ENCODE measurements at regions not wholly inside any gene's neighbourhood (a gene's known extent, or its start where the extent isn't known, plus 50 kb on each side); places are given as distances from the start of the nearest gene placed in this dataset.
A peak's percentile ranks its signal among the peaks of the same experiment; 100 is the strongest.
"Not testable (repeated sequence)": the region's sequence is repeated elsewhere in the genome, so short reads cannot be mapped to it uniquely, and the experiment has no call there.

DNA sequence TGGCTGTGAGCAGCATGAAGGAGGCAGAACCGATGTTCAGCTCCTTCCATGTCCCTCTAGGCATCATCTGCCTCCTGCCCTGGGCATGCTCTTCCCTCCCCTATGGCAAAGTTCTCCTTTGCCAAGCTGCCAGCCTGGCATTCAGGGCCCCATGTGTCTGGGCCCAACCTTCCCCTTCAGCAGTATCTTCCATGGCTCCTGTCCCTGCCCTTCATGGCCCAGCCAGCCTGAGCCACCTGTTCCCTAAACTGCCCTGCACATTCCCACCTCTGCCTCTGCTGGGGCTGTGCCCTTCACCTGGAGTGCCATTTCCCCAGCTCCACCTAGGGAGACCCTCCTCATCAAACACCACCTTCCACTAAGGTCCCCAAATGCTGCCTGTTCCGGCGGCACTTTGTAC is 74.0 kb upstream of the TCL1A start:
- no peak overlapping the region for H3K4me2 ChIP-seq (ENCODE audit: low read depth, low read length, poor library complexity, severe bottlenecking)
- H3K9me2 ChIP-seq (replicated peaks; ENCODE audit: insufficient read depth, low read length) = no peaks in the 10 kb centered on the region
- H3K27ac ChIP-seq (ENCODE audit: low read length) = no peak overlapping the region
- no peaks in the 10 kb centered on the region for H3K36me3 ChIP-seq (ENCODE audit: insufficient read depth, low read length)
- no peak overlapping the region for H3K4me3 ChIP-seq (ENCODE audit: low read length)
- H3K9ac ChIP-seq (ENCODE audit: low read length) = no peak overlapping the region
- H3K79me2 ChIP-seq (ENCODE audit: low read length) = no peaks in the 10 kb centered on the region
- H2AFZ ChIP-seq (ENCODE audit: low read length) = no peak overlapping the region
- DNase-seq = no peak
- no peaks in the 10 kb centered on the region for H3K4me1 ChIP-seq (ENCODE audit: low read length)
- no peaks in the 10 kb centered on the region for H4K20me1 ChIP-seq (ENCODE audit: insufficient read depth, low read depth, low read length)
- H3K27me3 ChIP-seq (ENCODE audit: low read length) = no peaks in the 10 kb centered on the region
- no peaks in the 10 kb centered on the region for H3K9me3 ChIP-seq (ENCODE audit: low read length)

DNA sequence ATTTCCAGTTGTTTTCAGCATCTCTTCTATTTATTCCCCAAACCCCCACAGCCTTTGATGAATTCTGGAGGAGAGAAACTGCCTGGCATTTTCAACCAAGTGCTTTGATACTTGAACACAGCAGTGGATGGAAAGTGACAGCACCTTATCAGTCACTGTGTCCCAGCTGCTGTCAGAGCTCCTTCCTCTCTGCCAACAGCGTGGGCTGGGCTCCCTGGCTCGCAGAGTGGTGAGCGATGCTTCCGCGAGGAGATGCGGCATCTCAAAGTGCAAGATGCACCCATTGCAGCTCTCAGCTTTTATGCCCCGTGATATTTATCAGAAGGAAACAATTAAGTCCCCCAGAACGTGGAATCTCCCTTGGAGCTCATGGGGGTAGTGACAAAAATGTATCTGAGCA is 72.6 kb upstream of the TCL1A start:
- Histone ChIP-seq H3K79me2 (ENCODE audit: low read length) (no peaks in the 10 kb centered on the region), H4K20me1 (ENCODE audit: insufficient read depth, low read depth, low read length) (no peaks in the 10 kb centered on the region), H3K36me3 (ENCODE audit: insufficient read depth, low read length) (no peaks in the 10 kb centered on the region), H3K9ac (ENCODE audit: low read length) (no peak overlapping the region), H3K4me3 (ENCODE audit: low read length) (no peak overlapping the region), H3K4me1 (ENCODE audit: low read length) (no peaks in the 10 kb centered on the region), H3K4me2 (ENCODE audit: low read depth, low read length, poor library complexity, severe bottlenecking) (no peak overlapping the region), H2AFZ (ENCODE audit: low read length) (no peak overlapping the region), H3K27me3 (ENCODE audit: low read length) (no peaks in the 10 kb centered on the region; the same call in 1 of the 2 replicates), H3K27ac (ENCODE audit: low read length) (no peak overlapping the region), H3K9me2 (replicated peaks; ENCODE audit: insufficient read depth, low read length) (no peaks in the 10 kb centered on the region), H3K9me3 (ENCODE audit: low read length) (no peaks in the 10 kb centered on the region)
- DNase-seq = no peak

DNA sequence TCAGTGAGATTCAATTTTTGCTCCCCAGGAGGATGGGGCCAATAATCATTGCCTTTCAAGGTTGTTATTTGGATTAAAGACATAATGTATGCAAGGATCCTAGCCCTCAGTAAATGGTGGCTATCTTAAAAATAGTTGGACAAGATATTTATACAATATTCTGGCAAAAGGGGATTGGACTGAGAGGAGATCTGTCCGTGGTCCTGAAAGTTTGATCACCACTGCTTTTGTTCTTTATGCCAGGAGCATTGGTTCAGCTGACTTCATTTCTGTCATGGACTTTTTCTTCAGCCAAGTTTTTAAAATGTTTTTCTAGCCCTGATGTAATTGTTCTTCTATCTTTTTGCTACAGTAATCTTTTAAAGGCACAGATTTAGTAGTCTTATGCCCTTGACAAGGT is 70.2 kb upstream of the TCL1A start:
- Histone ChIP-seq H3K27ac (ENCODE audit: low read length) (no peak overlapping the region), H4K20me1 (ENCODE audit: insufficient read depth, low read depth, low read length) (no peaks in the 10 kb centered on the region)
- DNase-seq = peak; percentile 78

DNA sequence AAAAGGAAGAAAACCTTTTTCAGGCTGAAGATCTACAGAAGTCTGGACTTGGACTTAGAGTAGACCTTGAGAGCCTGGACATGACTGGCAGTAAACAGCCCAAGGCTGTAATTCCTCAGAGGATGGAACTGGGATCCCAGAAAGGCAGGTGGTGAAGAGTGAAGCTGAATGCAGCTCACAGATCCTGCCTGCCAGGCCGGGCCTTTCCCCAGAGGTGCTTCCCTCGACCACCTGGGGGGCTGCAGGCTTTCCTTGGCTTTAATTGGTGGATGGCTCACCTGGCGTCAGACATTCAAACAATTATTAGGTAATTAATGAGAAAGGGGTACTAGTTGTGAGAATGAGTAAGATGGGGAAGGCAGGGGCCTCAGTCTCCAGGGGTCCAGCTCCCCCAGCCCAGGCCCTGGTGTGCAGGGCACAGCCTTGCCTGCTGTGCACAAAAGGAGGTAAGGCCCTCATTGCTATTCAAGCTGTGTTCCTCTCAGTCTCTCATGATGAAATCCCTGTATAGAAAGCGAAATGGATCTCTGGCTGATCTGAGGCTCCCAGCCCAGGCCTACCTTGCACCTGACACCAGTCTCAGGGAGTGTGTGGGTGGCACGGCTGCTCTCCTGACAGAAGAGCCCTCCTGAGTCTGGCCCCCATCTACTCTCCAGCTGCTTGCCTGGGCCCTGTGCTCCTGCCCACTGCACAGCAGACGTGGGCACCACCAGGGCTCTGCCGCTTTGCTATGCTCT is 63.0 kb upstream of the TCL1A start:
- Histone ChIP-seq H3K27me3 (ENCODE audit: low read length) (no peaks in the 10 kb centered on the region; the same call in 1 of the 2 replicates), H3K4me3 (ENCODE audit: low read length) (no peak overlapping the region), H3K4me1 (ENCODE audit: low read length) (no peaks in the 10 kb centered on the region), H4K20me1 (ENCODE audit: insufficient read depth, low read depth, low read length) (no peaks in the 10 kb centered on the region), H3K4me2 (ENCODE audit: low read depth, low read length, poor library complexity, severe bottlenecking) (no peak overlapping the region), H3K36me3 (ENCODE audit: insufficient read depth, low read length) (no peaks in the 10 kb centered on the region), H3K79me2 (ENCODE audit: low read length) (no peaks in the 10 kb centered on the region), H3K9ac (ENCODE audit: low read length) (no peak overlapping the region), H3K27ac (ENCODE audit: low read length) (no peak overlapping the region), H3K9me3 (ENCODE audit: low read length) (no peaks in the 10 kb centered on the region), H2AFZ (ENCODE audit: low read length) (no peak overlapping the region), H3K9me2 (replicated peaks; ENCODE audit: insufficient read depth, low read length) (no peaks in the 10 kb centered on the region)
- DNase-seq = no peak

More for the DNA sequence above, 70.2 kb upstream of the TCL1A start:
- H3K4me2 ChIP-seq (ENCODE audit: low read depth, low read length, poor library complexity, severe bottlenecking) = no peak overlapping the region
- H3K4me3 ChIP-seq (ENCODE audit: low read length) = no peak overlapping the region
- no peak overlapping the region for H3K9ac ChIP-seq (ENCODE audit: low read length)
- no peaks in the 10 kb centered on the region for H3K36me3 ChIP-seq (ENCODE audit: insufficient read depth, low read length)
- H3K79me2 ChIP-seq (ENCODE audit: low read length) = no peaks in the 10 kb centered on the region
- H3K27me3 ChIP-seq (ENCODE audit: low read length) = no peaks in the 10 kb centered on the region; the same call in 1 of the 2 replicates
- no peak overlapping the region for H2AFZ ChIP-seq (ENCODE audit: low read length)
- H3K9me3 ChIP-seq (ENCODE audit: low read length) = no peaks in the 10 kb centered on the region
- no peaks in the 10 kb centered on the region for H3K4me1 ChIP-seq (ENCODE audit: low read length)
- no peaks in the 10 kb centered on the region for H3K9me2 ChIP-seq (replicated peaks; ENCODE audit: insufficient read depth, low read length)

DNA sequence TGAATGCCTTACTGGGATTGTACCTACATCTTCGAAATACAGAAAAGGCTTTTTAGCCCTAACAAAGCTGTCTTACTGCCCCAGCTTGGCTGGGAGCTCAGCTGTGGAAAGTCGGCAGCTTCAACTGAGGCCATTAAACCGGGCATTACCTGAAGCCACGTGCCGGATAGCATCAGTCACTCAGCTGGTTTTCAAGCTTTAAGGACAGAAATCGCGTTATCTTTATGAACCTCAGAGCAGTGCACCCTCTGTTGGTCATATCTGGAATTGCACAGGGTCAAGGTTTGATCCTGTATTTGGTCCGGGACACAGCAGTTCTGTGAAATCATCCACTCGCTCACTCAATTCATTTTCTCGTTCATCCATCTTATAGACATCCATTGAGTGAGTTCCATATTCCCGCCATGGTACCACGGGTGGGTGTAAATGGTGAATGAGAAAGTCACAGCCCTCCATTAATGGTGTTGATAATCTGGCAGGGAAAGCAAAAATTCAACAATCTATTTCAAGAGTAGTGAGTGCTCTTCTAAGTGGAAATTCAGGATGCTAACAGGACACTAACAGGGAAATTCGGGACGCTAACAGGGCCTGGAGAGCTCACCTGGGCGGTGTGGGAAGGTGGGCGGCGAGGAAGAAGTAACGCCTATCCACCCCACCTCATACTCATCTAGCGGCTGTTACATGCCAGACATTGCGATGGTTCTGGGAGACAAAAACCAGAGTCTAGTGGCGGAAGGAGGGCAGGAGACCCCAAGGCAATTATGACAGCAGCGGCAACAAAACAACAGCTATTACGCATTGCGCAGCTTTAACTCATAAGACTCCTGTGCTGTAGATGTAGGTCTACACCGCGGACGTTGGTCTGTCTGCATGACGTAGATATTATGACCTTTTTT is 60.6 kb upstream of the TCL1A start:
- no peak overlapping the region for H3K9ac ChIP-seq (ENCODE audit: low read length)
- no peaks in the 10 kb centered on the region for H3K79me2 ChIP-seq (ENCODE audit: low read length)
- no peaks in the 10 kb centered on the region for H3K36me3 ChIP-seq (ENCODE audit: insufficient read depth, low read length)
- no peaks in the 10 kb centered on the region for H3K9me2 ChIP-seq (replicated peaks; ENCODE audit: insufficient read depth, low read length)
- DNase-seq = peak; percentile 91
- no peaks in the 10 kb centered on the region for H3K27me3 ChIP-seq (ENCODE audit: low read length)
- no peak overlapping the region for H3K4me3 ChIP-seq (ENCODE audit: low read length)
- H3K4me1 ChIP-seq (ENCODE audit: low read length) = no peaks in the 10 kb centered on the region
- no peaks in the 10 kb centered on the region for H3K9me3 ChIP-seq (ENCODE audit: low read length)
- H3K4me2 ChIP-seq (ENCODE audit: low read depth, low read length, poor library complexity, severe bottlenecking) = no peak overlapping the region
- no peaks in the 10 kb centered on the region for H4K20me1 ChIP-seq (ENCODE audit: insufficient read depth, low read depth, low read length)
- H2AFZ ChIP-seq (ENCODE audit: low read length) = no peak overlapping the region
- no peak overlapping the region for H3K27ac ChIP-seq (ENCODE audit: low read length)

DNA sequence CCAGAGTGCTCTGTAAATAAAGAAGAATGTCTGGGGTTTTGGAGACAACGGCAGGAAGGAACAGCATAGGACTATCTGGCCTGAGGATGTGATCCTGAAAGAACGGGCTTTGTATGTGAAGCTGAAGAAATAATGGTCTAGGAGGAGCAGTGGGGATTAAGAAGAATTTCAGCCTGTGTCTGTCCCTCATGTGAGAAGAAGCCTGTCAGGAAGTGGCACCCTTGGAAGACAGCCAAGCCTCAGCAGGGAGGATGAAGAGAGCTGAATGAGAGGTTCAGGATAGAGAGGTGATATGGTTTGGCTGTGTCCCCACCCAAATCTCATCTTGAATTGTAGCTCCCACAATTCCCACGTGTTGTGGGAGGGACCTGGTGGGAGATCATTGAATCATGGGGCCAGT is 56.9 kb upstream of the TCL1A start:
- DNase-seq = no peak
- no peak overlapping the region for H3K4me3 ChIP-seq (ENCODE audit: low read length)
- no peak overlapping the region for H3K27ac ChIP-seq (ENCODE audit: low read length)
- no peaks in the 10 kb centered on the region for H3K79me2 ChIP-seq (ENCODE audit: low read length)
- no peak overlapping the region for H3K4me2 ChIP-seq (ENCODE audit: low read depth, low read length, poor library complexity, severe bottlenecking)
- H3K9me2 ChIP-seq (replicated peaks; ENCODE audit: insufficient read depth, low read length) = no peaks in the 10 kb centered on the region
- H3K4me1 ChIP-seq (ENCODE audit: low read length) = no peaks in the 10 kb centered on the region
- no peaks in the 10 kb centered on the region for H3K36me3 ChIP-seq (ENCODE audit: insufficient read depth, low read length)
- no peaks in the 10 kb centered on the region for H4K20me1 ChIP-seq (ENCODE audit: insufficient read depth, low read depth, low read length)
- H3K27me3 ChIP-seq (ENCODE audit: low read length) = no peaks in the 10 kb centered on the region
- no peaks in the 10 kb centered on the region for H3K9me3 ChIP-seq (ENCODE audit: low read length)
- no peak overlapping the region for H3K9ac ChIP-seq (ENCODE audit: low read length)
- no peak overlapping the region for H2AFZ ChIP-seq (ENCODE audit: low read length)

DNA sequence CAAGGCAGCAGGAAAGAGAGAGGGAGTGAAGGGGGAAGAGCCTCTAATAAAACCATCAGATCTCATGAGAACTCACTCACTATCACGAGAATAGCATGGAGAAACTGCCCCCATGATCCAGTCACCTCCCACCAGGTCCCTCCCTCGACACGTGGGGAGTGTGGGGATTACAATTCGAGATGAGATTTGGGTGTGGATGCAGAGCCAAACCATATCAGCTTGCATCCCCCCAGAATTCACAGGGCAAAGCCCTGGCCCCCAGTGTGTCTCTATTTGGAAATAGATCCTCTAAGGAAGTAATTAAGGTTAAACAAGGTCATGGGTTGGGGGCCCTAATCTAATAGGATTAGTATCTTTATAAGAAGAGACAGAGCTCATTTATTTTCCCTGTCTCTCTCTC is 56.1 kb upstream of the TCL1A start:
- no peak for DNase-seq
- no peaks in the 10 kb centered on the region for H3K79me2 ChIP-seq (ENCODE audit: low read length)
- H3K4me2 ChIP-seq (ENCODE audit: low read depth, low read length, poor library complexity, severe bottlenecking) = no peak overlapping the region
- no peaks in the 10 kb centered on the region for H4K20me1 ChIP-seq (ENCODE audit: insufficient read depth, low read depth, low read length)
- H3K9ac ChIP-seq (ENCODE audit: low read length) = no peak overlapping the region
- H3K4me1 ChIP-seq (ENCODE audit: low read length) = no peaks in the 10 kb centered on the region
- H3K4me3 ChIP-seq (ENCODE audit: low read length) = no peak overlapping the region
- H3K9me3 ChIP-seq (ENCODE audit: low read length) = no peaks in the 10 kb centered on the region
- no peaks in the 10 kb centered on the region for H3K27me3 ChIP-seq (ENCODE audit: low read length)
- H3K27ac ChIP-seq (ENCODE audit: low read length) = no peak overlapping the region
- no peaks in the 10 kb centered on the region for H3K9me2 ChIP-seq (replicated peaks; ENCODE audit: insufficient read depth, low read length)
- no peak overlapping the region for H2AFZ ChIP-seq (ENCODE audit: low read length)
- no peaks in the 10 kb centered on the region for H3K36me3 ChIP-seq (ENCODE audit: insufficient read depth, low read length)

DNA sequence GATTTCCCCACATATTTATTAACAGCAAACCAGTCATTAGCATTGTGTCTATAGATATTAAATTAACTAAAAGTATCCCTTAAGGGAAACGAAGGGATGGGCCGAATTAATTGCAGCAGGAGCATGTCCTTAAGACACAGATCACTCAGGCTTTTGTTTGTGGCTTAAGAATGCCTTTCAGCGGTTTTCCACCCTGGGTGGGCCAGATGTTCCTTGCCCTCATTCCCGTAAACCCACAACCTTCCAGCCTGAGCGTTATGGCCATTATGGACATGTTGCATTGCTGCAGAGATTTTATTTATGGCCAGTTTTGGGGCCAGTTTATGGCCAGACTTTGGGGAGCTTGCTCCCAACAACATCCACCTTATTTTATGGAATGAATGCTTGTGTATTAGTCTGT is 55.5 kb upstream of the TCL1A start:
- H3K27me3 ChIP-seq (ENCODE audit: low read length); H3K27ac ChIP-seq (ENCODE audit: low read length); H3K4me3 ChIP-seq (ENCODE audit: low read length); H3K4me1 ChIP-seq (ENCODE audit: low read length); H3K4me2 ChIP-seq (ENCODE audit: low read depth, low read length, poor library complexity, severe bottlenecking); H3K9ac ChIP-seq (ENCODE audit: low read length); H4K20me1 ChIP-seq (ENCODE audit: insufficient read depth, low read depth, low read length); H3K79me2 ChIP-seq (ENCODE audit: low read length); H3K9me2 ChIP-seq (replicated peaks; ENCODE audit: insufficient read depth, low read length); H2AFZ ChIP-seq (ENCODE audit: low read length); H3K36me3 ChIP-seq (ENCODE audit: insufficient read depth, low read length); H3K9me3 ChIP-seq (ENCODE audit: low read length); DNase-seq: not testable (repeated sequence)
